ENCODE measurements at regions not wholly inside any gene's neighbourhood (a gene's known extent, or its start where the extent isn't known, plus 50 kb on each side); places are given as distances from the start of the nearest gene placed in this dataset.

DNA sequence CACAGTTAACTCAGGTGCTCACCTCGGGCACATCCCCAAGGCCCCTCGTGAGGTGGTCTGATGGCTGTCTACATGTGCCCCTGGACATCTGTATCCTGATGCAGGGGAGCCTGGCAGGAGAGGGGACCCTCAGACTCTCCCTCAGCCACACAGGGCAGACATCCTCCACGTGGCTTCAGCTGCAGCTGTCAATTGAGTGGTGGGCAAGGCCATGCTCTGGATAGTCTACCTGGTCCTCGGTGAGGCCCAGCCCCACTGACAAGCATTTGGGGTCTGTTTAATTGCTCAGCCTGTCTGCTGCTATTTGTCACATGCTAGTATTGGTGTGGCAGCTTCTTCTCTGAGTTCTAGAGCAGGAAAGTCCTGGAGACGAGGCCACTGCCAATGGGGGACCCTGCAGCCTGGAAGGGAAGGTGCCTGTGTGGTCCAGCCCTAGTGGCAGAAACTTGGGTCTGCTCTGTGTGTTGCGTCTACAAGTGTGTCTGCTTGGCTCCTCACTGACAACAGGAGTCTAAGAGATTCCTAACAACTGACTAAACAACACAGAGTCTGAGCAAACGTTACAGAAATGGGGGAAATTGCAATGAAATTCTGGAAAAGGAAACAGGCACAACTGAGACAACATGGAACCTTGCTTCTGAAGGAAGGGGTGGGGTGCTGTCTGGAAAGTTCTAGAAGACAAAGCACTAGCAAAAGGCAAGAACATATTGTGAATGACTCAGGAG, 59.3 kb upstream of the IGFBP3 start:
- Mint-ChIP-seq H3K27me3 (peaks cover 4% of the 10 kb centered on the region), H3K36me3 (no peaks in the 10 kb centered on the region), H3K4me3 (no peak overlapping the region), H3K27ac (no peak overlapping the region), H3K9me3 (peaks cover 2% of the 10 kb centered on the region), H3K4me1 (no peaks in the 10 kb centered on the region)
- ATAC-seq (ENCODE audit: low read depth) (no peak), DNase-seq (ENCODE audit: low spot score in 2 of 2) (no peak)

DNA sequence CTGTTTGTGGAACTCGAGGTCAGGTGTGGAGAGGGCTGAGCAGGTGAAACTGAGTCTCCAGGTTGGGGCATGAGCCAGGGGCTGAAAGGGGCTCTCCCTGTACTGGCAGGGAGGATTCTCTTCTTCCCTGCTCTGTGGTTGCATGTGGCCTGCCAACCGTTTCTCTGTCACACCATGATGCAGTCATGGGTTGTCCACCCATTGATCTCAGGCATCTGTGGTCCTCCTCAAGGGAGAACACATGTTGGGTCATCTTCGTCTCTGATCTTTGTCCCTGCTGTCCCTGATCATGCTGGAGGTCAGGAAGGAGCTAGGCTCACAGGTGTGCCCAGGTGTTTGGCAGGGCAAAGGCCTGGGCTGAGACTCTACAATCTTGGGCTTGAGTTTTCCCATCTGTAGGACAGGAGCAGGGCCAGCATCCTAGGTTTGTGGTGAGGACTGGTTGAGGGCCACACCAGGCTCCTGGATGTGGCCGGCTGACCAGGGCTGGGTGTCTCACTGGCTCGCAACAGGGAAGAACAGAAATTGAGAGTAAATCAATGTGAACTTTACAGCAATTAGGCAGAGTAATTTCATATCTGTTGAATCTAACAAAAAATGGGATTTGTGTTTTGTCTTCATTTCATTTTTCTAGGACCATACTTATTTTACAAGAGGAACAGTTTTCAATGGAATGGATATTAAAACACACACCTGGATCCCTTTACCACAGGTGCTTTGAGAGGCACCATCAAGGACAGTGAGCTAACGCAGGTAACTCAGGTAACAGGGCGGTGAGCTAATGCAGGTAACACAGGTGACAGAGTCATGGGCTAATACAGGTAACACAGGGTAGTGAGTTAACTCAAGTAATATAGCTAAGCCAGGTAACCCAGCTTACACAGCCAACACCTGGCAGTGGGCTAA, 58.5 kb upstream of the IGFBP3 start:
- Mint-ChIP-seq H3K4me1 (no peaks in the 10 kb centered on the region), H3K27ac (no peak overlapping the region), H3K27me3 (peaks cover 3% of the 10 kb centered on the region), H3K4me3 (no peak overlapping the region), H3K36me3 (no peaks in the 10 kb centered on the region), H3K9me3 (peaks cover 2% of the 10 kb centered on the region)
- no peak for DNase-seq (ENCODE audit: low spot score in 2 of 2)
- ATAC-seq (ENCODE audit: low read depth): no peak

DNA sequence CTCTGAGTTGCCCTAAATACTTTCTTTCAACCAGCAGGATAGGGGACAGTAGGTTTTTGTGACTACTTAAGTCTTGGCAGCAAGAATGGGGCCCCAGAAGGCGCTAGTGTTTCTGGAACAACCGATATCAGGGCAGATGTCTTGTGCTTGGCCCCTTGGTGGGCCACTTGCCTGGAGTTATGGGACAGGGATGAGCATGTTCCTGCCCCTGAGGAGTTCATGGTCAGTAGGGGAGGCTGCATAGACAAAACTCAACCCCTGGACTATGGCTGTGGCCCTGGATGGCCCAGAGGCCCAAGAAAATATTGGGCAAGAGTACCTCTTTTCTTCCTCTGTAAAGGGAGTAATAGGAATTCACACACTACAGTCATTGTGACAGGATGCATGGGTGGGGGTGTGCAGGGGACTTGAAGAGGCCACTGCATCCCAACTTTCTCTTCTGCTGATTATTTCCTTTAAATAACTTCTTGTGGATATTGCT, 57.7 kb upstream of the IGFBP3 start:
- H3K9me3 Mint-ChIP-seq: peaks cover 2% of the 10 kb centered on the region
- H3K4me1 Mint-ChIP-seq: no peaks in the 10 kb centered on the region
- H3K27ac Mint-ChIP-seq: no peak overlapping the region
- ATAC-seq (ENCODE audit: low read depth) (no peak), DNase-seq (ENCODE audit: low spot score in 2 of 2) (no peak)
- no peaks in the 10 kb centered on the region for H3K36me3 Mint-ChIP-seq
- no peak overlapping the region for H3K4me3 Mint-ChIP-seq
- peaks cover 3% of the 10 kb centered on the region for H3K27me3 Mint-ChIP-seq

- Mint-ChIP-seq H3K36me3 (no peaks in the 10 kb centered on the region), H3K4me3 (no peak overlapping the region), H3K4me1 (no peaks in the 10 kb centered on the region), H3K27me3 (peaks cover 3% of the 10 kb centered on the region), H3K9me3 (peaks cover 2% of the 10 kb centered on the region), H3K27ac (no peak overlapping the region)
- no peak for DNase-seq (ENCODE audit: low spot score in 2 of 2)
- no peak for ATAC-seq (ENCODE audit: low read depth)
Observed at GRCh38 chr7:45978010-45978681, 57.1 kb upstream of the IGFBP3 start.

DNA sequence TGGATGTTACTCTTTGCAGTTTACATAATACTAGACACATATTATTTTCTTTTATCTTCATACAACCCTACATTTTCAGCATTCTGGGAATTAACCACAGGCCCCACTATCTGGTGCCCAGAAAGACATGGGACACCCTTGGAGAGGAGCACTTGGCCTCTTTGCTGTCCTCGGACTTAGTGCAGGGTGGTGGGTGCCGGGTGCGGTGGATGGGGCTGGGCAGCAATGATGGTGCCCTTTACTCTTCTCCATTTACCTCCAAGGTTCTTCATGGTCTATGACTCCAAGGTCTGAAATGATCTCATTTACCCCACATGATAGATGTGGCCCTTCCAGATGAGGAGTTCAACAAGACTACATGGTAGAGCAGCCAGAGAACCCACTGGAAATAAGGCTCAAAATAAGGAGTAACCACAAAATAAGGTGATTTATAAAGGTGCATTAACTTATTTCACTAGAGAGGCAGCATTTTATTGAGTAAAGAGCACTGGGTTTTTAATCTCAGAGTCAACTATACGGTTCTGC, 56.2 kb upstream of the IGFBP3 start:
- H3K27ac Mint-ChIP-seq: no peak overlapping the region
- peaks cover 3% of the 10 kb centered on the region for H3K27me3 Mint-ChIP-seq
- ATAC-seq (ENCODE audit: low read depth) (no peak), DNase-seq (ENCODE audit: low spot score in 2 of 2) (no peak)
- H3K36me3 Mint-ChIP-seq: no peaks in the 10 kb centered on the region
- H3K4me3 Mint-ChIP-seq: no peak overlapping the region
- peaks cover 2% of the 10 kb centered on the region for H3K9me3 Mint-ChIP-seq
- H3K4me1 Mint-ChIP-seq: no peaks in the 10 kb centered on the region

DNA sequence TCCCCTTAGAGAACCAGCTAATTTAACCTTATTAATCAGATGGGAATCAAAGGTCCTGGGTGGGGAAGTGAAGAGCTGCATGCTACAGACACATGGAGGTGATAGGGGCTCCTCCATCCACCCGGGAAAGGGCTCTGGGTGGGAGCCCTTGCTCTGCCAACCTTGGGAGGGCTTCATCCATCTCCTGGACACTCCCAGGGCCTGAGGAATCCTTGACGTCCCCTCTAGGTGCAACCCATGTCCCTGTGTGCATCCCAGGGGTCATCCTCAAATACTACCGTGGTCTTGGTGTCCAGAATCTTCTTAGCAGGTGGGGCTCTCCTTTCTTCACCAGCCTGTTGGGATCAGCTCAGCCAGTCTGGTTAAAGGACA, 55.4 kb upstream of the IGFBP3 start:
- H3K4me1 Mint-ChIP-seq: no peaks in the 10 kb centered on the region
- H3K9me3 Mint-ChIP-seq: no peaks in the 10 kb centered on the region
- ATAC-seq (ENCODE audit: low read depth): no peak
- no peak for DNase-seq (ENCODE audit: low spot score in 2 of 2)
- no peak overlapping the region for H3K27ac Mint-ChIP-seq
- no peaks in the 10 kb centered on the region for H3K36me3 Mint-ChIP-seq
- no peak overlapping the region for H3K4me3 Mint-ChIP-seq
- peaks cover 5% of the 10 kb centered on the region for H3K27me3 Mint-ChIP-seq

- ATAC-seq (ENCODE audit: low read depth): no peak
- H3K36me3 Mint-ChIP-seq: no peaks in the 10 kb centered on the region
- no peak for DNase-seq (ENCODE audit: low spot score in 2 of 2)
- no peaks in the 10 kb centered on the region for H3K4me1 Mint-ChIP-seq
- no peak overlapping the region for H3K4me3 Mint-ChIP-seq
- peaks cover 6% of the 10 kb centered on the region for H3K27me3 Mint-ChIP-seq
- H3K9me3 Mint-ChIP-seq: no peaks in the 10 kb centered on the region
- no peak overlapping the region for H3K27ac Mint-ChIP-seq
Observed at GRCh38 chr7:45975847-45976484, 54.9 kb upstream of the IGFBP3 start.

GRCh38 chr7:45975367-45975766, 54.3 kb upstream of the IGFBP3 start:
- no peaks in the 10 kb centered on the region for H3K36me3 Mint-ChIP-seq

GRCh38 chr7:45974540-45975360, 53.7 kb upstream of the IGFBP3 start:
- Mint-ChIP-seq H3K27ac (no peak overlapping the region), H3K9me3 (no peaks in the 10 kb centered on the region), H3K4me3 (no peak overlapping the region), H3K36me3 (no peaks in the 10 kb centered on the region), H3K27me3 (peaks cover 6% of the 10 kb centered on the region), H3K4me1 (no peaks in the 10 kb centered on the region)
- ATAC-seq (ENCODE audit: low read depth) (no peak), DNase-seq (ENCODE audit: low spot score in 2 of 2) (no peak)

More at GRCh38 chr7:45975367-45975766, 54.3 kb upstream of the IGFBP3 start:
- no peaks in the 10 kb centered on the region for H3K4me1 Mint-ChIP-seq
- ATAC-seq (ENCODE audit: low read depth) (no peak), DNase-seq (ENCODE audit: low spot score in 2 of 2) (no peak)
- H3K27ac Mint-ChIP-seq: no peak overlapping the region
- H3K9me3 Mint-ChIP-seq: no peaks in the 10 kb centered on the region
- H3K4me3 Mint-ChIP-seq: no peak overlapping the region
- peaks cover 6% of the 10 kb centered on the region for H3K27me3 Mint-ChIP-seq

DNA sequence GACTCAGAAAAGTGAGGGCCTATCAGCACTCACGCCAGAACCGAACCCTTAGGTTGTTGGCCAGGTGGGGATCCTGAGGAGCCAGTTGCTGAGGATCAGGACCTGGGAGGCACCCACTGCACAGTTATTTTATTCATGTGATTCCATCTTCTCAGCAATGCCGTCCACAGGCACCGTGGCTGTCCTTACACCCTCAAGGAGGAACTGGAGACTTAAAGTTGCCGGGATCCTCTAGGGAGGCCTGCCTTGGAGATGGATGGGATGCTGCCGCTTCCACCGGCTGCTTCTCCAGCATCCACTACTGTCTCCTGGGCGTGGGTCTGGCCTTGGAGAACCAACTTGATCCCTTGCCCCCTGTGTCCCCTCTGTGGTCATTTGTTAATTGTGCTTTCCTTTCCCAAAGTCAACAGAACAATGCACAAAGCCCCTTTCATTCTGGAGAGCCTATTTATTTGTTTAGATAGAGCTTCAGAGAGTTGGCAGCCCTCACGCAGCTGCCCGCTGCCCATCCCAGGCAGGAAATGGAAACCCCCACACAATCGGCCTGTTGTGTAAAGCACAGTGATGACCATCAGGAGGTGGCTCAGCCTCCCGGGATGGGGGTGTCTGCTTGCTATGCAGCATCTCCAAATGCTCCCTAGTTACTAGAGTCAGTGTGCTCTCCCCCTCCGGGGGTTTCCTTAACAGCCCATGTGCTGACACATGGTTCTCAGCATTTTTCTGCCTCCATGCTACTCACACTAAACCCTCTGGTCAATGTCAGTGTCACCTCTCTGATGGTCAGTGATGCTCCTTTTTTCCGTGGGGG, 52.9 kb upstream of the IGFBP3 start:
- H3K36me3 Mint-ChIP-seq: no peaks in the 10 kb centered on the region
- DNase-seq (ENCODE audit: low spot score in 2 of 2): no peak
- no peak for ATAC-seq (ENCODE audit: low read depth)
- H3K27ac Mint-ChIP-seq: no peak overlapping the region
- no peaks in the 10 kb centered on the region for H3K4me1 Mint-ChIP-seq
- no peaks in the 10 kb centered on the region for H3K9me3 Mint-ChIP-seq
- no peak overlapping the region for H3K4me3 Mint-ChIP-seq
- H3K27me3 Mint-ChIP-seq: peaks cover 6% of the 10 kb centered on the region

GRCh38 chr7:45972629-45973312, 51.7 kb upstream of the IGFBP3 start:
- DNase-seq (ENCODE audit: low spot score in 2 of 2) (no peak), ATAC-seq (ENCODE audit: low read depth) (no peak)
- Mint-ChIP-seq H3K27me3 (peaks cover 6% of the 10 kb centered on the region), H3K4me1 (no peaks in the 10 kb centered on the region), H3K9me3 (no peaks in the 10 kb centered on the region), H3K27ac (no peak overlapping the region), H3K36me3 (no peaks in the 10 kb centered on the region), H3K4me3 (no peak overlapping the region)

GRCh38 chr7:45971661-45972175, 50.6 kb upstream of the IGFBP3 start:
- no peaks in the 10 kb centered on the region for H3K9me3 Mint-ChIP-seq
- ATAC-seq (ENCODE audit: low read depth) (no peak), DNase-seq (ENCODE audit: low spot score in 2 of 2) (no peak)
- peaks cover 6% of the 10 kb centered on the region for H3K27me3 Mint-ChIP-seq
- no peaks in the 10 kb centered on the region for H3K36me3 Mint-ChIP-seq
- H3K27ac Mint-ChIP-seq: no peak overlapping the region
- H3K4me1 Mint-ChIP-seq: no peaks in the 10 kb centered on the region
- H3K4me3 Mint-ChIP-seq: no peak overlapping the region

All from memory B cell (primary cell).